GM18520 (cell line): ENCODE measurements at regions not wholly inside any gene's neighbourhood (a gene's known extent, or its start where the extent isn't known, plus 50 kb on each side); places are given as distances from the start of the nearest gene placed in this dataset.
"Not testable (repeated sequence)": the region's sequence is repeated elsewhere in the genome, so short reads cannot be mapped to it uniquely, and the experiment has no call there.

ENCODE experiments used
- ATAC-seq: cut with Tn5 transposase; IDR thresholded peaks from one replicate; pipeline ENCODE4 v1.9.1; 2021; ENCODE audit not compliant: unreplicated experiment

DNA sequence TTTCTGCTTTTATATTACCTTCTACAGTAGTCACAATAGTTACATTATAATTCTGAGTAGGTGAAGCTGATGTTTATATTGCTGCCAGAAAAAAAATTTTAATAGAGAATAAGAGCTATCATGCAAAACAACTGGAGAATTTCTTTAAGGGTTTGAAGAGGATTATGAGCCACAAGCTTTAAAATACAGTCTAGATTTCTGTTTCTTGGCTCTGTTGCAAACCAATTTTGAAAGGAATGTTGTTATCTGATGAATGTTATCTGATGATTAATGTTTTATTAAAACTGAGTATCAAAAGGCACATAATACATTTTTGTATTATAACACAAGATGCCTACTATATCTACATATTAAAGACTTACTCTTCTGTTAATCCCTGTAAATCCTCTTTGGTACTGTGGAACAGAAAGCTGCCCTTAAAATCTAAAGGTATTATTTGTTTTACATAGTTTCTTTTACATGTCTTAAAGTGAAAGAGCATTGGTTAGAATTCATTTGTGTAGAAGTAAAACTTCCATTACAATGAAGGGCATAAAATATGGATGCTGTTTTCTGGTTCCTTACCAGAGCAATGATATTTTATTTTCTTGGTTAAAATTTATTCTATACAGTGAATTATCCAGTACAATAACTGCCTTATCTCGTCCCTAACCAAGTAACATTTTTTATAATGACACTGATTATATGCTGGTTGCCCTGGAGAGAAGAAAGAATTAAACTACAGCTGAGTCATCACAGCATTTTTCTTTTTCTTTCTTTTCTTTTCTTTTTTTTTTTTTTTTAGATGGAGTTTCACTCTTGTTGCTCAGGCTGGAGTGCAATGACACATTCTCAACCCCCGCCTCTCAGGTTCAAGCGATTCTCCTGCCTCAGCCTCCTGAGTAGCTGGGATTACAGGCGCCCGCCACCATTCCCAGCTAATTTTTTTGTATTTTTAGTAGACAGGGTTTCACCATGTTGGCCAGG lies 205.7 kb downstream of the TANC2 start:
- no peak for ATAC-seq

DNA sequence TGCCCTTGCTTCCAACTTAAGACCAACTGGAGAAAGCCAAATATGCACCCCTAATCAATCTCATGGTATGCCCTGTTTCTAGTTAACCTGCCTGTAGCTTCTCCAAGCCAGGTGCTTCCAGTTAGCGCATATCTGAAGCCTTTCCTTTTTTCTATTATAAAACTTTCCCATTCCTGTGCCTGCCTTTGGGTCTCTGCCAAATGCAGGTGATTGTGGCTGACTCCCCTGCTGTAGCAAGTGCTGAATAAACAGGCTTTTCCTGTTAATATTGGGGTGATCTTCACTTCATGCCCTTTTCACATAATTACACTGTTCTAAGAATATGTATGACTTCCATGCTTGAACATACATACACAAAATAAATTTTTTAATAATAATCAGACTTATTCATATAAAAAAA lies 207.4 kb downstream of the TANC2 start:
- ATAC-seq: no peak

- ATAC-seq: no peak
Measured at GRCh38 chr17:63173903-63174302, 207.9 kb downstream of the TANC2 start.

DNA sequence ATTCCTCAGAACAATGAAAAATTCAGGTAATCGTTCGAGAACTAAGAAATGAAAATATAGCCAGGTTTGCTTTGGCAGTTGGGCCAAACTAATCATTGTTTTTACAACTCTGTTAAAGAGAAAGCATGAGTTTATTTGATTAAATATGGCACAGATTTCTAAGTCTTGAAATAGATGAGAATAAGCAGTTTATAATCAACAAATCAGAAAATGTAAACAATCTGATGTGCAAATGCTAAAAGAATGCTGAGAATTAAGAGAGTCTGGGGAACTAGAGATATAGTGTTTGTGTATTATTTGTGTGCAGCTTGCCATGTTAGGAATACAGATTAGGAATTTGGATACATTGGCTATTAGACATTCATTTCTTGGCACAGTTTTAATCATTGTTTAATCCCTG lies 212.5 kb downstream of the TANC2 start:
- no peak for ATAC-seq

- ATAC-seq: no peak
Measured at GRCh38 chr17:63181856-63182255, 215.8 kb downstream of the TANC2 start.

DNA sequence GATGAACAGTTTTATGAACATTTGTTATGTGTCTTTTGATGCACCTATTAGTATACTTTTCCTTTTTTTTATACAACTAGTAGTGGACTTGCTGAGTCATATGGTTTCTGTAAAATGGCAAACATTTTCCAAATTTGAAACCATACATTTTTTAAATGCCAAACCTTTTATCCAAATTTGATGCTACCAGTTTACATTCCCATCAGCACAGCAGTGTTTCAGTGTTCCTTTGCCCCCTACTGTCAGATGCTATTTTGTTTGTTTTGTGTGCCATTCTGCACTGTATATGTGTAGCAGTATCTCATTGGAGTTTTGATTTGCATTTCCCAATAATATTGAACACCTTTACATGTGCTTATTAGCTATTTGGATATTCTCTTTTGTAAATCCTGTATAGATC lies 219.4 kb downstream of the TANC2 start:
- no peak for ATAC-seq

DNA sequence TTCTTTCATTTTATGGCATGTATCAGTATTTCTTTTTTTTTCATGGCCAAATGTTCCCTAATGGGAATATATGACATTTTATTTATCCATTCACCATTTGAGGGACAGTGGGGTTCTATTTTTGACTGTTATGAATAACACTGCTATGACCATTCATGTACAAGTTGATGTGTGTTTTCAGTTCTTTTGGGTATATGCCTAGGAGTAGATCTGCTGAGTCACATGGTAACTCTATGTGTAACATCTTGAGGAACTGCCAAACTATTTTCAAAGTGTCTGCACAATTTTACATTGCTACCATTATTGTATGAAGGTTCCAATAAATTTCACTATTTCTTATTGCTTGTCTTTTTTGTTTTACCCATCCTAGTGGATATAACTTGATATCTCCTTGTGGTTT lies 223.0 kb downstream of the TANC2 start:
- ATAC-seq: no peak

GRCh38 chr17:63189930-63190329 lies 223.9 kb downstream of the TANC2 start:
- no peak for ATAC-seq

DNA sequence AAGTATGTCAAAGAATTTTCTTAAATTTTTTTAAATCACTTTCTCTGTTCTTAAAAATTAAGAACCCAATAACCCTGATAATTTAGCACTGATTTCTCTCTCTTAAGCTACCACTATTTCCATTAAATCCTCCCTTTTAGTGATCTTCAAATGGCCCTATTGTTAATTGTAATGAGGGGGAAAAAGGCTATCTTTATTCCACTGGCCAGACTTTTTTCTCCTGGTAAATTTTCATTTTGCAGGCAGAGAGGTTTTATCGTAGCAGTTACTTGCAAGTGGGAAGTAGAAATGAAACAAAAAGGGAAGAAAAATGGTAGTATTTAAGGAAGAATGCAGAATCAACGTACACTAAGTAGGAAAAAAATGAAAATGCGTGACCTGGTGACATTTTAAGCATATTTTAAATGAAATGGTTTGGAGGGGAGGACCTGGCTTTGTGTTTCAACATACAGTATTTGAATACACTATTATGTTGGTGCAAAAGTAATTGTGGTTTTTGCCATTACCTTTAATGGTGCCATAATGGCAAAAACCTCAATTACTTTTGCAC lies 224.9 kb downstream of the TANC2 start:
- ATAC-seq: no peak

DNA sequence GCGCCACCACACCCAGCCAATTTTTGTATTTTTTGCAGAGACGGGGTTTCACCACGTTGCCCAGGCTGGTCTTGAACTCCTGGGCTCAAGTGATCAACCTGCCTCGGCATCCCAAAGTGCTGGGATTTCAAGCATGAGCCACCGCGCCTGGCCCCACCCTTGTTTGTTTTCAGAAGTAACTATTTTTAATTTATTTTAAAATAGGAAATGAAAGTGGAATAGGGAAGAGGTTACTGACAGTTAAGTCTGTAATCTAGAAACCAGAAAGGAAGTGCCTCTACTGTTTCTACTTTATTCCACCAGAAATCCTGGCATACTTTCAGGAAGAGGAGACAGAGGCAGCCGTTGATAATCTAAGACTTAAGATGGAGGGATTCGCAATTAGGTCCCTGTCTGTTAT lies 225.6 kb downstream of the TANC2 start:
- no peak for ATAC-seq

DNA sequence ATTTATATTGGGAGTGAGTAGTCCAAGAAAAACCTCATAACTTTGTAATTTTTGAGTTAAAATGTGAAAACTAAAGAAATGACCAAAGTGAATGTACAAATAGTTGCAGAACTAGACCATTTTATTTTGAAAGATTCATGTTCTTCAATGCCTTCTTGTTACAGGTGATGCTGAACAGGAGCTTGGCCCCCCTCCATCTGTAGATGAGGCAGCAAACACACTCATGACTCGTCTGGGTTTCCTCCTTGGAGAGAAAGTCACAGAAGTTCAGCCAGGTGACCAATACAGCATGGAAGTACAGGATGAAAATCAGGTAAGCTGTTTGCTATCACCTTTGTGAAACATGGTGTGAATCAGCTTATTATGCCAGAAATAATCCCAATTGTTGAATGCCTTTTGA lies 227.8 kb downstream of the TANC2 start:
- no peak for ATAC-seq

GRCh38 chr17:63196772-63197335 lies 230.8 kb downstream of the TANC2 start:
- no peak for ATAC-seq

DNA sequence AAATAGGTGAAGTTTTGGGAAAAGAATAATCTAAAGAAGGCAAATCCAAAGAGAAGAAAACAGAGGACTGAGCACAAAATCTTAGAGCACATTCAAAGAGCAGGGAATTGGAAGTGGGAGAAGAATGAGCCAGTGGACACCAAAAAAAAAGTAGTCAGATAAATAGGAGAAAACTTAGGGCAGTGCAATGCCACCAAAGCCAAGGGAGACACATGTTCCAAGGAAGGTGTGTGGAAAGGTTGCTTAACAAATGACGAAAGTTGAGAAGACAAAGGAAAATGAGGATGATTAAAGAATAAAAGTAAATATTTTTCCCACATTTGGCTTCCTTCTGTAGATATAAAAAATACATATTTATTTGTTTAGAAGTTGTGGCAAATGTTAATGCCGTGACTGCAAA lies 237.6 kb downstream of the TANC2 start:
- no peak for ATAC-seq

GRCh38 chr17:63221939-63222338 lies 224.2 kb downstream of the CYB561 start:
- ATAC-seq: no peak

DNA sequence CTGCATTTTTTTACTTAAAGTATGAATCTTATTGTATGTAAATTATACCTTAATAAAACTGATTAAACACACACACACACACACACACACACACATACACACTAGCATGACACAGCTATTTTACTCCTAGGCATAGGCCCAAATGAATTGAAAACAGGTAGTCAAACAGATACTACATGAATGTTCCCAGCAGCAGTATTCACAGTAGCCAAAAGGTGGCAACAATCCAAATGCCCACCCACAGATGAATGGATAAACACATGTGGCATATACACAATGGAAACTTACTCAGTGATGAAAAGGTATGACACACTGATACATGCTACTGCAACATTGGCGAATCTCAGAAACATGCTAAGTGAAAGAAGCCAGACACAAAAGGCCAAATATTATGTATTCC lies 223.5 kb downstream of the CYB561 start:
- ATAC-seq: no peak

- ATAC-seq: no peak
Measured at GRCh38 chr17:63223212-63223911, 222.7 kb downstream of the CYB561 start.

DNA sequence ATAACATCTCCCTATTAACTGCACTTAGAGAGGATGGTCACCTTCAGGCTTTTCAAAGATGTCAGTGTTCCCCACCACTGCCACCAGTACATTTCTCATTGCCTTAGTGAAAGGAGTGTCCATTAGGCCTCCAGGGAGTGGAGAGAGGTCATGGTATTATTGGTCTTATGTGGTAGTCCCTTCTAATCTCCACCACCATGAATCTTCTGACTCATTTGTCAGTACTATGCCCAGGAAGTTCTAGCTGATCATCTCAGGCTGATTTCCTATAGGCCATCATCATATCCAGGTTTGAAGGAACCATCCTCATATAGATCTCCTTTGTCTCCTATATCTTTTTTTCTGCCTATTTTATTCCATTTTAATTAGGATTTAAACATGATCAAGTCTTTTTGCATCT lies 221.5 kb downstream of the CYB561 start:
- no peak for ATAC-seq

- not testable (repeated sequence) for ATAC-seq
Measured at GRCh38 chr17:63226720-63227119, 219.4 kb downstream of the CYB561 start.

- not testable (repeated sequence) for ATAC-seq
Measured at GRCh38 chr17:63231015-63231620, 215.0 kb downstream of the CYB561 start.

DNA sequence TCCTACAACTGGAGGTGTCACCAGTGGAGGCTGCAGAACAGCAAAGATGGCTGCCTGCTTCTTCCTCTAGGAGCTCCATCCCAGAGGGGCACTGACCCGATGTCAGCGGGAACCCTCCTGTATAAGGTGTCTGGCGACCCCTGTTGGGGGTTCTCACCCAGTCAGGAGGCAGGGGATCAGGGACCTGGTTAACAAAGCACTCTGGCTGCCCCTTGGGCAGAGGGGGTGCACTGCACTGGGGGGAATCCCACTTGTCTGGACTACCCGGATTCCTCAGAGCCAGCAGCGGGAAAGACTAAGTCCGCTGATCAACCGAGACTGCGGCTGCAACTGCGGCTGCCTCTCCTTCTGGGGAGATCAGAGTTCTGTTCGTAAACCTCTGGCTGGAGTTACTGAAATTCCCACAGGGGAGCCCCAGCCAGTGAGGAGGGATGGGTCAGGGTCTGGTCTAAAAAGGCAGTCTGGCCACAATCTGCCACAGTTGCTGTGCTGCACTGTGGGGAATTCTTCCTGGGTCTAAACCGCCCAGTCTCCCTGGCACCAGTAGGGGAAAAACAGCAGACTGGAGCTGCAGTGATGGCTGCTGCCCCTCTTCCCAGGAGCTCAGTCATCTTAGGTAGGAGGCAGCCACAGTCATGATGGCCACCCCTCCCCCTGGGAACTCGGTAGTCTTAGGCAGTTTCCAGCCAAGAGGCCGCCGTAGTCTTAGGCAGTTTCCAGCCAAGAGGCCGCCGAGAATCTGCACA lies 213.4 kb downstream of the CYB561 start:
- no peak for ATAC-seq
